GM21390 (cell line): ENCODE measurements at regions not wholly inside any gene's neighbourhood (a gene's known extent, or its start where the extent isn't known, plus 50 kb on each side); places are given as distances from the start of the nearest gene placed in this dataset.

ENCODE experiments used
- ATAC-seq: cut with Tn5 transposase; IDR thresholded peaks from one replicate; pipeline ENCODE4 v1.9.1; 2021; ENCODE audit not compliant: unreplicated experiment

- no peak for ATAC-seq
Measured at GRCh38 chr9:38315085-38315595, 77.4 kb upstream of the ALDH1B1 start.

GRCh38 chr9:38313421-38313820 is 79.1 kb upstream of the ALDH1B1 start:
- no peak for ATAC-seq

GRCh38 chr9:38312406-38312805 is 80.1 kb upstream of the ALDH1B1 start:
- no peak for ATAC-seq

- ATAC-seq = no peak
Measured at GRCh38 chr9:38311382-38312270, 80.9 kb upstream of the ALDH1B1 start.

- ATAC-seq = no peak
Measured at GRCh38 chr9:38309324-38310195, 82.9 kb upstream of the ALDH1B1 start.

GRCh38 chr9:38308136-38308535 is 84.4 kb upstream of the ALDH1B1 start:
- ATAC-seq = no peak

- ATAC-seq = no peak
Measured at GRCh38 chr9:38306899-38307298, 85.6 kb upstream of the ALDH1B1 start.

GRCh38 chr9:38305582-38305981 is 86.9 kb upstream of the ALDH1B1 start:
- ATAC-seq = no peak

GRCh38 chr9:38301376-38302106 is 91.0 kb upstream of the ALDH1B1 start:
- ATAC-seq = no peak

GRCh38 chr9:38299856-38300255 is 92.6 kb upstream of the ALDH1B1 start:
- no peak for ATAC-seq

- ATAC-seq = no peak
Measured at GRCh38 chr9:38298904-38299303, 93.6 kb upstream of the ALDH1B1 start.

- ATAC-seq = no peak
Measured at GRCh38 chr9:38298503-38298902, 94.0 kb upstream of the ALDH1B1 start.

GRCh38 chr9:38296807-38297206 is 95.7 kb upstream of the ALDH1B1 start:
- ATAC-seq = no peak

GRCh38 chr9:38295764-38296163 is 96.7 kb upstream of the ALDH1B1 start:
- no peak for ATAC-seq

- no peak for ATAC-seq
Measured at GRCh38 chr9:38294220-38294960, 98.1 kb upstream of the ALDH1B1 start.

- no peak for ATAC-seq
Measured at GRCh38 chr9:38293022-38293421, 99.5 kb upstream of the ALDH1B1 start.

- ATAC-seq = no peak
Measured at GRCh38 chr9:38292480-38292879, 100.0 kb upstream of the ALDH1B1 start.

- ATAC-seq = no peak
Measured at GRCh38 chr9:38289866-38290245, 102.6 kb upstream of the ALDH1B1 start.

GRCh38 chr9:38289236-38289865 is 103.2 kb upstream of the ALDH1B1 start:
- ATAC-seq = no peak

- no peak for ATAC-seq
Measured at GRCh38 chr9:38288502-38288901, 104.0 kb upstream of the ALDH1B1 start.
